ENCODE measurements at regions not wholly inside any gene's neighbourhood (a gene's known extent, or its start where the extent isn't known, plus 50 kb on each side); places are given as distances from the start of the nearest gene placed in this dataset.

- no peak for TF ChIP-seq ZFX (IDR thresholded peaks at IDR 0.05)
- TF ChIP-seq, protein P1, sequence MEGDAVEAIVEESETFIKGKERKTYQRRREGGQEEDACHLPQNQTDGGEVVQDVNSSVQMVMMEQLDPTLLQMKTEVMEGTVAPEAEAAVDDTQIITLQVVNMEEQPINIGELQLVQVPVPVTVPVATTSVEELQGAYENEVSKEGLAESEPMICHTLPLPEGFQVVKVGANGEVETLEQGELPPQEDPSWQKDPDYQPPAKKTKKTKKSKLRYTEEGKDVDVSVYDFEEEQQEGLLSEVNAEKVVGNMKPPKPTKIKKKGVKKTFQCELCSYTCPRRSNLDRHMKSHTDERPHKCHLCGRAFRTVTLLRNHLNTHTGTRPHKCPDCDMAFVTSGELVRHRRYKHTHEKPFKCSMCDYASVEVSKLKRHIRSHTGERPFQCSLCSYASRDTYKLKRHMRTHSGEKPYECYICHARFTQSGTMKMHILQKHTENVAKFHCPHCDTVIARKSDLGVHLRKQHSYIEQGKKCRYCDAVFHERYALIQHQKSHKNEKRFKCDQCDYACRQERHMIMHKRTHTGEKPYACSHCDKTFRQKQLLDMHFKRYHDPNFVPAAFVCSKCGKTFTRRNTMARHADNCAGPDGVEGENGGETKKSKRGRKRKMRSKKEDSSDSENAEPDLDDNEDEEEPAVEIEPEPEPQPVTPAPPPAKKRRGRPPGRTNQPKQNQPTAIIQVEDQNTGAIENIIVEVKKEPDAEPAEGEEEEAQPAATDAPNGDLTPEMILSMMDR (conservative IDR thresholded peaks at IDR 0.05) = no peak
- H3K27ac ChIP-seq = no peak overlapping the region
Observed at GRCh38 chr2:223311889-223312680, 260.1 kb downstream of the KCNE4 start.

GRCh38 chr2:223313101-223313500 lies 261.1 kb downstream of the KCNE4 start:
- TF ChIP-seq, protein P1 (conservative IDR thresholded peaks at IDR 0.05) = no peak
- no peak for TF ChIP-seq ZFX (IDR thresholded peaks at IDR 0.05)
- H3K27ac ChIP-seq = no peak overlapping the region

GRCh38 chr2:223314811-223315210 lies 262.8 kb downstream of the KCNE4 start:
- TF ChIP-seq, protein P1 (conservative IDR thresholded peaks at IDR 0.05) = no peak
- no peak for TF ChIP-seq ZFX (IDR thresholded peaks at IDR 0.05)
- H3K27ac ChIP-seq = no peak overlapping the region

GRCh38 chr2:223315813-223316212 lies 263.8 kb downstream of the KCNE4 start:
- TF ChIP-seq, protein P1 (conservative IDR thresholded peaks at IDR 0.05) = no peak
- TF ChIP-seq ZFX (IDR thresholded peaks at IDR 0.05) = no peak
- H3K27ac ChIP-seq = no peak overlapping the region

DNA sequence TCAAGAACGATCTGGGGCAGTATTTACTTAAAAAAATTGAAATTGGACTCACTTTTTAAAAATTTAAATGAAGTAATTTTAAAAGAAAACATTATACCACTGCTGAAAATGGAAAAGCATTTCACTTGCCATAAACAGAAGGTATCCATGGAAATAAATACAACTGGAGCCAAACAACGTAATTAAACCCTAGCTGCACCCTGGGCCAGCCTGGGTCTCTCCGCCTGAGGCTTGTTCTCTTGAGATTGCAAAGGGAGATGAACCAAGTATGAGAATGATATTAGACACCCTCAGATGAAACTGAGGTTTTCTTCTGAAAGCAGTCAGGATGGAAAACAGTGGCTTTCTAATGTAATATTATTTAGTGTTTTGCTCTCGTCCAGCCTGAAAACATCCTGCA lies 264.4 kb downstream of the KCNE4 start:
- TF ChIP-seq ZFX (IDR thresholded peaks at IDR 0.05) = no peak
- TF ChIP-seq, protein P1 (conservative IDR thresholded peaks at IDR 0.05) = no peak
- H3K27ac ChIP-seq = no peak overlapping the region

DNA sequence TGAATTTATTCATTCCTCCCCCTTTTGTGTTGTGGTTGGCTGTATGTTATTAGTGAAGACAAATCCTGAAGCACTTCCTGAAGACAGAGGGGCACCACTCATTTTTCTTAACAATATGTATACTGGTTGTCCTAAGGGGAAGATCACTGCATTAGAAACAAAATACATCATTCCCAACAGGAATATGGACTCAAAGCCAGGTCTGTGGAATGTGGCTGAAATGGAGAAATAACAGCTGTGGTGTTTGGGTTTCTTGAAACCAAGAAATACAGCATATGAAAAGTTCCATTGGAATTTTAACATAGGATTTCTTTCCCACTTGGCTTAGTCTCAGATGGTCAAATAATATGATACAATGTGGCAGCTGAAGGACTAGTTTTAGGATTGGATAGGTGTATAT lies 267.6 kb downstream of the KCNE4 start:
- H3K27ac ChIP-seq = no peak overlapping the region
- TF ChIP-seq, protein P1 (conservative IDR thresholded peaks at IDR 0.05) = no peak
- TF ChIP-seq ZFX (IDR thresholded peaks at IDR 0.05) = no peak

- H3K27ac ChIP-seq = no peak overlapping the region
- TF ChIP-seq, protein P1 (conservative IDR thresholded peaks at IDR 0.05) = no peak
- TF ChIP-seq ZFX (IDR thresholded peaks at IDR 0.05) = no peak
Observed at GRCh38 chr2:223324402-223324801, 272.4 kb downstream of the KCNE4 start.

Data from C4-2B (cell line).